Osteocyte (in vitro differentiated cells): ENCODE measurements at regions not wholly inside any gene's neighbourhood (a gene's known extent, or its start where the extent isn't known, plus 50 kb on each side); places are given as distances from the start of the nearest gene placed in this dataset.

ENCODE experiments used
- DNase-seq: peaks from one replicate; pipeline ENCODE4 v3.0.0; 2021; ENCODE audit warnings: mixed read lengths; ENCODE audit not compliant: unreplicated experiment; ENCODE audit errors: extremely low spot score
- H3K27ac Mint-ChIP-seq: one replicate; pipeline ENCODE4 v1.8.0; 2021; ENCODE audit warnings: mild to moderate bottlenecking, mixed read lengths; ENCODE audit not compliant: unreplicated experiment
- H3K27me3 Mint-ChIP-seq: one replicate; pipeline ENCODE4 v1.8.0; 2021; ENCODE audit warnings: mixed read lengths; ENCODE audit not compliant: unreplicated experiment
- H3K36me3 Mint-ChIP-seq: one replicate; pipeline ENCODE4 v1.8.0; 2021; ENCODE audit warnings: mixed read lengths; ENCODE audit not compliant: unreplicated experiment
- H3K4me1 Mint-ChIP-seq: one replicate; pipeline ENCODE4 v1.8.0; 2021; ENCODE audit warnings: mixed read lengths; ENCODE audit not compliant: unreplicated experiment
- H3K4me3 Mint-ChIP-seq: one replicate; pipeline ENCODE4 v1.8.0; 2021; ENCODE audit warnings: mild to moderate bottlenecking, moderate library complexity, mixed read lengths; ENCODE audit not compliant: unreplicated experiment
- H3K9me3 Mint-ChIP-seq: one replicate; pipeline ENCODE4 v1.8.0; 2021; ENCODE audit warnings: mixed read lengths; ENCODE audit not compliant: unreplicated experiment
- CTCF ChIP-seq: fragments of 200-600 bp; sonication (generic); IDR thresholded peaks from 2 replicates; pipeline ENCODE4 v1.5.0; 2021; ENCODE audit warnings: antibody characterized with exemption, mild to moderate bottlenecking, moderate library complexity

GRCh38 chr2:120653871-120654270 lies 81.8 kb upstream of the GLI2 start:
- peaks cover 23% of the 10 kb centered on the region for H3K27me3 Mint-ChIP-seq
- no peak overlapping the region for H3K27ac Mint-ChIP-seq
- DNase-seq: no peak
- H3K4me1 Mint-ChIP-seq: no peaks in the 10 kb centered on the region
- peaks cover 18% of the 10 kb centered on the region for H3K9me3 Mint-ChIP-seq
- H3K36me3 Mint-ChIP-seq: peaks cover 4% of the 10 kb centered on the region
- H3K4me3 Mint-ChIP-seq: no peak overlapping the region
- no peak for TF ChIP-seq CTCF

GRCh38 chr2:120654381-120655134 lies 81.1 kb upstream of the GLI2 start:
- peaks cover 18% of the 10 kb centered on the region for H3K9me3 Mint-ChIP-seq
- peaks cover 28% of the 10 kb centered on the region for H3K27me3 Mint-ChIP-seq
- H3K36me3 Mint-ChIP-seq: peaks cover 4% of the 10 kb centered on the region
- DNase-seq: peak; percentile 77
- H3K4me1 Mint-ChIP-seq: no peaks in the 10 kb centered on the region
- no peak overlapping the region for H3K27ac Mint-ChIP-seq
- no peak overlapping the region for H3K4me3 Mint-ChIP-seq
- TF ChIP-seq CTCF: no peak

- peak; percentile 60 for DNase-seq
- Mint-ChIP-seq H3K4me3 (no peak overlapping the region), H3K4me1 (no peaks in the 10 kb centered on the region), H3K9me3 (peaks cover 4% of the 10 kb centered on the region), H3K27ac (no peak overlapping the region), H3K36me3 (no peaks in the 10 kb centered on the region), H3K27me3 (peaks cover 31% of the 10 kb centered on the region)
- TF ChIP-seq CTCF: no peak
These were observed 79.3 kb upstream of the GLI2 start for GRCh38 chr2:120656273-120656950.

GRCh38 chr2:120658042-120658769 lies 77.5 kb upstream of the GLI2 start:
- Mint-ChIP-seq H3K36me3 (no peaks in the 10 kb centered on the region), H3K4me1 (no peaks in the 10 kb centered on the region), H3K27me3 (peaks cover 39% of the 10 kb centered on the region), H3K9me3 (no peaks in the 10 kb centered on the region), H3K4me3 (no peak overlapping the region), H3K27ac (no peak overlapping the region)
- peak; percentile 38 for DNase-seq
- no peak for TF ChIP-seq CTCF

- Mint-ChIP-seq H3K27me3 (peaks cover 40% of the 10 kb centered on the region), H3K27ac (no peak overlapping the region), H3K36me3 (no peaks in the 10 kb centered on the region), H3K9me3 (no peaks in the 10 kb centered on the region), H3K4me1 (no peaks in the 10 kb centered on the region), H3K4me3 (no peak overlapping the region)
- DNase-seq: peak; percentile 62
- TF ChIP-seq CTCF: no peak
These were observed 76.9 kb upstream of the GLI2 start for GRCh38 chr2:120658770-120659158.
